NCI-H1694 treated with DMSO at 0.1 percent for 48 hours (cell line): ENCODE measurements at regions not wholly inside any gene's neighbourhood (a gene's known extent, or its start where the extent isn't known, plus 50 kb on each side); places are given as distances from the start of the nearest gene placed in this dataset.

ENCODE experiments used
- DNase-seq: peaks from one replicate; lab custom pipeline; 2025; lab: John Stamatoyannopoulos, UW

DNA sequence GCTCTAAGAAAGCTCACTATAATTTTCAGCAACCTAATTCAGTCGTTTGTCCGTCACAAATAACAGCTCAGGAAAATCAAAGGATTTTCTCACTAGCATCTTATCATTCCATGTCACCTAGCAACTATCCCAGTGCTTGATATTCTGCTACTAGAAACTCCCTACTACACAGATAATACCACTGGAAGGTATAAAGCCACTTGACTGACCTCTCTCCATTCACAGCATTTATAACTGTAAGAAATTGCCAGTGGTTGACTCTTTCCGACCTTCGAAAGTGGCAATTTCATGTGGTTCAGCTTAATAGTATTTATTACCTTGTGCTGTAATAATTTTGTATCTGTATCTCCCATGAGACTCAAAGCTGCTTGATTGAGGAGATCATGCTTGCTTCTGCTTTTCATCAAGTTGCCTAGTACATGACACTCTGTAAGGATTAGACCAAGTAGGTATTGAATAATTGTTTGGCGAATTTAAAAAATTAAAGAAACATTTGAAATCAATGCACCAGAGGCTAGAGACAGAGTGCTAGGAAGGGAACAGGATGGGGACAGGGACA, 79.6 kb upstream of the TACR1 start:
- DNase-seq, result no peak

DNA sequence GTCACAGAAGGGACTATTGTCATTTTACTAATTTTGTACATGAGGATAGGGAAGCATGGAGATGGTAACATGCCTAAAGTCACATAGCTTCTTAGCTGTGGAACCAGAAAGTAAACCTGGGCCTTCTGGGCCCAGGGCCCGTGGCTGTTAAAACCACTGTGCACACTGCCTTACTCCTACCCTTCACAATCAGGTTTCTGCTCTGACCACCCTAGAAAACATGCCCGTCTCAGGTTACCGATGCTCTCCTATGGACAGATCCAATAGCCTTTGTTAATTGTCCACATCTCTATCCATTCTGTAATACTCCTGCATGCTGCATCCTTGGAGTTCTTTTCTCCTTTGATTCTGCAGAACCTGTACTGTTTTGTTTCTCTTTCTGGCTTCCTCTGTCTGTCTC, 79.0 kb upstream of the TACR1 start:
- DNase-seq, result no peak

DNA sequence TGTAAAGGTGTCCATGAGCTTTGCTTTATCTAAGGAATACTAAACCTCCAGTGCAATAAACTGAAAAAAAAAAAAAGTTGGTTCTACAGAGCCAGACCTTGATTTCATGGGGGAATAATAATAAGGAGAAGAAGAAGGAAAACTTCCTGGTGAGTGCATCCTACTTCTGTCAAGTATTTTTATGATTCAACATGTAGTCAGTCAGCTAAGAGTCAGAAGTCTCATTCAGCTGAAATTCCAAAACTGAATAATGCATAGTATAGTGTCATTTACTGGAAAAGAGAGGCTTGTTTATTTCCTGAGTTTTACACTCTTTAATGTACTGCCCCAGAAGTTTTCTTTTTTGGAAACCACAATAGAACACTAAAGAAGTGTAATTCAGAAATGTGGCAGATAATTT, 77.8 kb upstream of the TACR1 start:
- DNase-seq, result no peak

DNA sequence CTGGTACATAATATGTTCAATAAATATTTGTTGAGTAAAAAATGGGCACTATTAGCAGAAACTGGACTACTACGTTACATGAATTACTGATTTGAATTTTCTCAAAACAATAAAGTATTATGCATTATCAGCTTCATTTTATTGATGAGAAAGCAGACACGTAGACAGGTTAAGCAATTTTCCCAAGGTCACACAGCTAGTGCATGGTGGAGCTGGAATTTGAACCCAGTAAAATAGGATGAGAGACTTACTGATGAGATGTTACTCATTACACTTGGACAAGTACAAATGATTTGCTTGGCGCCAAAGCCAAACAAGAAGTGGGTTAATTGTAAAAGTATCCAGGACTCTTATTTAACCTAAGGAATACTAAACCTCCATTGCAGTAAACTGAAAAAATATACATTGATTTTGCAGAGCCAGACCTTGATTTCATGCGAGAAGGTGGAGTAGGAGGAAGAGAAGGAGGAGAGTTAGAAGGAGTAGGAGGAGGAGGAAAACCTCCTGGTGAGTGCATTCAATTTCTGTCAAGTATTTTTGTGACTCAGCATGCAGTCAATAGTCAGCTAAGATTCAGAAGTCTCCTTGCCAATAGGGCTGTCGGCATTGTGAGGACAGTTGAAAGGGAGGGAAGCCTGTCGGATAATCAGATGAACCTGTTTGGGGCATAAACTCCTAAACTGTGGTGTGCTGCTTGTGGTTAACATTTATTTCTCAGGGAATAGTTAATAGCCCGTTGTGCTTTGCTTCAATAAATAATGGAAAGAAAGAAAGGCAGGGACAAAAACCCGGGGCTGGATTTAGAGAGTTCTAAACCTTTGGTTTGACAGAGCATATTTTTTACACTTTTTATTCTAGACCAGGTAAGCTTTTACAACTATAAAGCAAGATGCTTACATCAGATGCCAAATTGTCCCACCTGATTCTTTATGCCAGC, 77.0 kb upstream of the TACR1 start:
- DNase-seq, result no peak

DNA sequence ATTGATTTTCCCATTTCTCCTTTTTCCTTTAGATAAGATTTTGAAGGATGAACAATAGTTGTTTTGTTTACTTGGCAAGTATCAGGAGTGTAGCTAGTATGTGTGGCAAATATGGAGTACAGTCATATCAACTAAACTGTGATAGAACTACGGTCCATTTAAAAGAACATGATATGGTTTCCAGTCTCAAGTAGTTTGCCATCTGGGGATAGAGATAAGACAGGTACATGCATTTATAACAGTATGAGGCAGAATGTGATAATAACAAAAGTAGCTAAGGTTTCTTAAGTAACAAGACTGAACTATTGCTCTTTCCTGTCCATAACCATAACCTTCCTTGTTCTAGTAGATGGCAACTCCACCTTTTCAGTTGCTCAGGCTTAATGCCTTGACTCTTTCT, 75.6 kb upstream of the TACR1 start:
- no peak for DNase-seq

DNA sequence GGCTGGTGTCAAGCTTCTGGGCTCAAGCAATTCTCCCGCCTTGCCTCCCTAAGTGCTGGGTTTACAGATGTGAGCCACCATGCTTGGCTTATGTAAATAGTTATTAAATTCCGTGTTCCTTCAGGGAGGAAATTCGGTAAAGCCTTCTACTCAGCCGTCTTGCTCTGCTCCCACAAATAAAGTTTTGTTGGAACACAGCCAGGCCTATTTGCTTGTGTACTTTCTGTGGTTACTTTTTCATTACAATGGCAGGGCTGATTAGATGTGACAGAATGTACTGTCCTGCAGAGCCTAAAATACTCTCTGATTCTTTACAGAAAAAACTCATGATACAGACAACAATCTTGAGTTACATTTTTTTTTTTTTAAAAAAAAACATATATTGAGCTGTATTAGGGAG, 68.8 kb upstream of the TACR1 start:
- DNase-seq, result no peak

DNA sequence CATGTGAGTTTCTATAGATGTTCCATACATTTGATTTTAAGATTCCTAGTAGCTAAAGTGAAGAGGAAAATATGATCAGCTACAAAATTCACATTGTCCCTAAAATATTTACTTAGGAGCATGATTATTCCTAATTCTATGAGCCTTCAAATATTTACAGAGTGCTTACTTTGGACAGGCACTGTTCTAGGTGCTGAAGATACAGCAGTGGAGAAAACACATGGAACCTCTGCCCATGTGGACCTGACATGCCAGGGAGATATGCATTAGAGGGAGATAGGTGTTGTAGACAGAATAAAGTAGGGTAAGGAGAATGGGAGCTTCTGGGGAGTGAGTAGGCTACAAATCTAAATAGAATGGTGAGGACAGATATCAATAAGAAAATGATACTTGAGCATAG, 62.6 kb upstream of the TACR1 start:
- no peak for DNase-seq

DNA sequence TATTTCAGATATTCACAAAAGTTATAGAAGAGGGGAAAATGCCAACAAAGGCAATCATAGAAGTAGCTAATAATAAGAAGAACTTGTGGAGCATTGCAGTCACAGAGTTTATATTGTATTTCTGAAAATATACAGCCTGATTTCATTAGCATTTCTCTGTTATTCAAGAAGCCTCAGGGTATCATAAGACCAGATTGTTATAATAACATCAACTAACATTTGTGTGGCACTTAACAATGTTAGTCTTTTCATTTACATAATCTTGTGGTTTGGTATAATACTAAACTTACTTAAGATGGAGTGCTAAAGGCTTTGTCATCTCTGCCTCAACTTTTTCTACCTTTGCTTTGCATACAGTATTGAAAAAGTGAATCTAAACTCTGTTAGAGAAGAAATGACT, 61.6 kb upstream of the TACR1 start:
- no peak for DNase-seq

DNA sequence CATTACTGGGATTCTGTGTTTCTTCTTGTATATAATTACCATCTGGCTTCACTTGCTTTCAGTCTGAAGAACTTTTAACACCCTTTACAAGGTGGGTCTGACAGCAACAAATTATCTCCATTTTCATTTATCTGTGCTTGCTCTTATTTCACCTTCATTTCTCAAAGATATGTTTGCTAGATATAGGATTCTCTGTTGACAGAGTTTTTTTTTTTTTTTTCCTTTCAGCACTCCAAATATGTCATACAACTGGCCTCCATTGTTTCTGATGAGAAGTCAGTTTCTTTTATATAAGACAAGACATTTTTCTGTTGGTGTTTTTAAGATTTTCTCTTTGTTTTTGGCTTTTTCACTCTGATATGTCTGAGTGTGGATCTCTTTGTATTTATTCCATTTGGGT, 59.3 kb upstream of the TACR1 start:
- DNase-seq, result no peak

DNA sequence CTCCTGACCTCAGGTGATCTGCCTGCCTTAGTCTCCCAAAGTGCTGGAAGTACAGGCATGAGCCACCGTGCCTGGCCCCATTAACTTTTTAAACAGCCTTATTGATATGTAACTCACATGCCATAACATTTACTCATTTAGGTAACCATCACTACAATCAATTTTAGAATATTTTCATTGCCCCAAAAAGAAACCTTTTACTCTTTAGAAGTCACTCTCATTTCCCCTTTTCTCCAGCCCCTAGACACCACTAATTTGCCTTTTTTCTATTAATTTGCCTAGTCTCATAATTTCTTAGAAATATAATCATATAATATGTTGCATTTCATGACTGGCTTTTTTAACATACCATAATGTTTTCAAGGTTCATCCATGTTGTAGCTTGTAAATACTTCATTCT, 57.2 kb upstream of the TACR1 start:
- DNase-seq, result no peak

DNA sequence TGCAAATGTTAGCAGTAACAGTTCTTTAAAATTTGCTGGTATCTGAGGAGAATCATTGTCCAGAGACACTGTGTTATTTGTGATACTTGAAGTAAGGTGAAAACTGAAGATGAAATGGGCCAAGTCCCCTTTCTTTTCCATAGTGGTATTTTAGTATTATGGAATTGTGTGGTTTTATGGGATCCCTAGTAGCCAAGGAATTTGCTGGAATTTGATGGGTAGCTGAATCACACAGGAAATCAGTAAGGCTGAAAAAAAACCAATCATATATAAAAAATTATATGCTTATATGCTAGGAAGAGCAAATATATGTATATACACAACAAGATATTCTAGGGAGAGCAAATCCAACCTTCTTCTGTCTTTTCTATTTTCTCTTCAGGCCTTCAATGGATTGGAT, 54.2 kb upstream of the TACR1 start:
- no peak for DNase-seq

DNA sequence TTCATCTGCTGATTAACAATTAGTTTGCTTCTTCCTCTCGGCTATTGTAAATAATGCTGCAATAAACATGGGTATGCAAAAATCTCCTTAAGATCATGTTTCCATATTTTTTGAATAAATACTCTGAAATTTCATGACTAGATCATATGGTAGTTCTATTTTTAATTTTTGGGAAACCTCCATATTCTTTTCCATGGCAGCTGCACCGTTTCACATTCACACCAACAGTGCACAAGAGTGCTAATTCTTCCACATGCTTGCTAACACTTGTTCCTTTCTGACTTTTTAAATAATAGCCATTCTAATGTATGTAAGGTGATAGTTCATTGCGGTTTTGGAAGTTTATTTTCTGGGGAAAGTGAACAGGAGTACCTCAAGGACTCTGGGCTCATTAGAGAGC, 52.6 kb upstream of the TACR1 start:
- DNase-seq, result no peak
